ENCODE measurements at regions not wholly inside any gene's neighbourhood (a gene's known extent, or its start where the extent isn't known, plus 50 kb on each side); places are given as distances from the start of the nearest gene placed in this dataset.

DNA sequence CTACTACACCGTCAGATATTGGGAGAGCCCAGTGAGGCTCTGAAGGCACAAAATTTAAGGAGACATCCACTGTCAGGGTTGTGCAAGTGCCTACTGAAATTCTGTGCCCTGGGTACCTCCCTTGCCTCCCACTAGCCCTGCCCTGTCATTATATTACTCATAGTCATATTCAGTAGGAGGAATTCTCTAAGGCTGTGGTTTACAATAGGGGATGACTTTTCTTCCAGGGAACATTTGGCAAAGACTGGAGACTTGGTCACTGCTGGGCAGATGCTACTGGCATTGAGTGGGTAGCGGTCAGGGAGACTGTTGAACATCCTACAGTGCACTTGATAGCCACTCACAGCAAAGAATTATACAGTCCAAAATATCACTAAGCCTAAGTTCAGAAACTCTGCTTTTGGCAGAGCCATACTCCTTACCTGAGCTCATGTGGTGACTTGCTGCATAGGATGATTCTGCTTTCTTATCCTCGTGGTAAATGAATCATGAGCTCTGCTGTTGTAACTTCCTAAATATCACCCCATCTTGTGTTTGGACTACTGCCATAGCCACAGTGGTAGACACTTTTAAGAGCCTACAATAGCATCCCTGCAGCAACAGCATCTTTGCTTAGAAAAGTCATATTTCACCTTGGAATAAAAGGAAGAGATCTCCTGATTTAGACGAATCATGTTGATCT, 563.4 kb upstream of the PLXNA2 start:
- DNase-seq, result no peak

- no peak for DNase-seq
Measured at GRCh38 chr1:208808301-208808700, 564.1 kb upstream of the PLXNA2 start.

GRCh38 chr1:208809876-208810275, 565.7 kb upstream of the PLXNA2 start:
- DNase-seq, result no peak

DNA sequence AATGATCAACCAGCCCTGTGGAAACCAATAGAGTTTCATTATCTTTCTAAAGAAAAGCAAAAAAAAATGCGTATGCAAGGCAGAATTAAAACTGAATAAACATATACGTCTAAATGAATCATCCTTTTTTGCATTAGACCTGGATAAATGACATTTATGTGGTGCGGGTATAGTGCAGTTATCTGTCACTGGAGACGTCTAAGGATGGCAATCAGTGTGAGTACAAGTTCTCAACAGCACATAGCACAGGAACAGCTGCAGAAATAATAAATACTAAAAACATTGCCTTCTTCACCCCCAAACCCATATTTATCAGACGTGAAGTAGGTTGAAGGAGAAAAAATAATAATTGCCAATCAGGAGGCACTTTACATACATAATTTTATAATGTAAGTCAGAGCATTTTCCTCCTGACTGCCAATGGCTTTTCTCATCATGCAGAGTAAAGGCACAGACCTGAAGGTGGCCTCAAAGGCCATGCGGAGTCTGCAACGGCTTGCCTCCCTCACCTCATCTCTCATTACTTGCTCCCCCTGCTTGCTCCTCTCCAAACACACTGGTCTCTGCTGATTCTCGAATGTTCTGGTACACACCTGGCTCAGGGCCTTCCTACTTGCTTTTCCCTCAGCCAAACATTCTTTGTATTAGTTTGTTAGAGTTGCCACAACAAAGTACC, 574.7 kb upstream of the PLXNA2 start:
- no peak for DNase-seq

GRCh38 chr1:208820580-208821212, 576.5 kb upstream of the PLXNA2 start:
- DNase-seq, result no peak

- no peak for DNase-seq
Measured at GRCh38 chr1:208821939-208822338, 577.8 kb upstream of the PLXNA2 start.

GRCh38 chr1:208825300-208825699, 581.1 kb upstream of the PLXNA2 start:
- no peak for DNase-seq

- no peak for DNase-seq
Measured at GRCh38 chr1:208829595-208829994, 585.4 kb upstream of the PLXNA2 start.

DNA sequence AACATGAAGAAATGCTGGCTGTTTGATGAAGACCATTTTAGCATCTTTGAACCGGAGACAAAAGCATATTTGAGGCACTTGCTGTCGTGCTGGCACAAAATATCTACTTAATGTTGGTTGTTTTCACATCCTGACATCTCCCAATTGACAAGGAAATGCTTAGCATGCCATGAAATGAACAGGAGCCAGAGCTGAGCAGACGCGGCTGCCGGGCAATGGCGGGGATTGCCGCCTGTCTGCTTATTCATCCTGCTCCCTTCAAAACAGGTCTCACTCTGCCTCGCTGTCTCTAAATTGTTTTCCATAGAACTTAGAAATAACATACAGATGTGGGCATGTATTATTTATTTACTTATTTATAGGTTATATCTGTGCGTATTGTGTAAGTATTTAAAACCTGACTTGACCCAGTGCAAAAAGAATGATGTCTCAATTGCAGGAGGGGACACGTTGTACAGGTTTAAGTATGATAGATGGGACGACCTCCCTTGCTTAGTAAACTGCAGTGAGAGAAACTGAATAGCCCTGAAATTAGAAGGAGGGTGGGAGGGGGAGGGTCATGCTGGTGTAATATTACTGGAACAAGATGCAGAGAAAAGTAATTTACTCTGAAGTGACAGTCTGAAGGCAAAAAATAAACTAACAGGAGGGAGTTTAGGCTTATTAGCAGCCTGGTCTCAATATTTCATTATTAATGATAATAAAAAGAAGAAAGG, 590.4 kb upstream of the PLXNA2 start:
- DNase-seq, result peak; percentile 65

GRCh38 chr1:208835097-208835463, 590.9 kb upstream of the PLXNA2 start:
- no peak for DNase-seq

DNA sequence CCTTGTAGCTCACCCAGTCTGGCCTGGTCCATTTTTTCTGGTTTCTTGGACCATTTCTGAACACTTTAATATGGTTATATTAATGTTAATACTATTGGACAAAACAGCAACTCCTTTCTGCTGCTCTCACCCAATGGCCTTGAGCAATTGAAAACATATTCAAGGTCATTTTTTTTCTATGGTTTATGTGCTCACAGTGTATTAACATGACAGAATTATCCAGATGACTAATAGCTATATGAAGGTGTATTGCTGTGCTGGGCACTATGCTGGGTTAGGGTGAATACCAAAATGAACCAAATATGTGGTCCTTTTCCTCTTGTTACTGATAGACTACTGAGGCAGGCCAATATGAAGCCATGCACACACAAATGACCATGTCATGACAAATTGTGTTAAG, 591.6 kb upstream of the PLXNA2 start:
- DNase-seq, result no peak

- DNase-seq, result no peak
Measured at GRCh38 chr1:208837242-208837641, 593.1 kb upstream of the PLXNA2 start.

- no peak for DNase-seq
Measured at GRCh38 chr1:208841436-208841835, 597.3 kb upstream of the PLXNA2 start.

- no peak for DNase-seq
Measured at GRCh38 chr1:208842451-208842850, 598.3 kb upstream of the PLXNA2 start.

DNA sequence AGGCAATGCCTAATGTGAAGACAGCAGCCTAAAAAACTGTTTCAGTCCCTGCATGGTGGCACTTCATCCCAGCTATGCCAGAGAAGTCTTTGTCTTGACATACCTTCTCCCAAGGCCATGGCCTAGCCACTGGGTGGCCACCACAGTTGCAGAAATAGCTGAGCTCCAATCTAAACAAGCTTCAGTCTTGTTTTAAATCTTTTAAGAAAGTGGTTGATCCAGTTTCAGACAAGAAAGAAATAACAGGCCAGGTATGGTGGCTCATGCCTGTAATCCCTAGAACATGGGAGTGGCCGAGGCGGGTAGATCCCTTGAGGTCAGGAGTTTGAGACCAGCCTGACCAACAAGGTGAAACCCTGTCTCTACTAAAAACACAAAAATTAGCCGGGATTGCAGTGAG, 600.0 kb upstream of the PLXNA2 start:
- no peak for DNase-seq

- DNase-seq, result no peak
Measured at GRCh38 chr1:208848854-208849253, 604.7 kb upstream of the PLXNA2 start.

DNA sequence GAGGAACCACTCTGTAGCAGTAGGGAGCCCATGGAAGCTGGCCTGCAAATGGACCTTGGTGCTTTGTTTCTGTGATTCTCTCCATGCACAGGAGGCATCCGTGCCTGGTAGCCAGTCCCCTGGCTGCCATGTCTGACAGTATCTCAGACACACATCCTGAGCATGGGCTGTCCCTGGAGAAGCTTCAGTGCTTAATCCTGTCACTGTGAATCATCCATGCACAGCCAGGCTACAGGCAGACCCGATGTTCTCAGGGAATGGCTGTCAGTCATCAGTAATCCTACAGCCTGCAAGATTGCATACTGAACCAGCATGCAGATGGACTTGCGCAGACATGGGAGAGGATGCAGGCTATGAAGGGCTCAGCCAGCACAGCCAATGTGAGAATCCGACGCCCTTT, 606.3 kb upstream of the PLXNA2 start:
- no peak for DNase-seq

DNA sequence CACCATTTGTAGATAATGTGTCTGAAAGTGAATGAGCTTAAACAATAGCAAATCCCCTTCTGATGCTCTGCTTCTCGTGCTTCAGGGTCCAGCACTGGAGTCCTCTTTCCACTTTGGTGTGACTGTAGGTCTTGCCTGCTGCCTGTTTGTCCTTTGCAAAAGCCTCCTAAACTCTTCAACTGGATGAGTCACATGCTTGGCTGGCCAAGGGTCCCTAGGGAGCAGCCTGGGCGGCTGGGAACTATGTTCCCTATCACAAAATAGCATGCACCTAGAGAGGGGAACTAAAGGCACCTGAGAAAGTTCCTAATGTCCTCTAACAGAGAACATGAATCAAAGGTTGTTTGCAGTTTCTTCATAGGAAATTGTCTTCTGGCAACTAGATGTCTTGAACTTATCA, 607.2 kb upstream of the PLXNA2 start:
- no peak for DNase-seq

- DNase-seq, result no peak
Measured at GRCh38 chr1:208852911-208853310, 608.7 kb upstream of the PLXNA2 start.

- no peak for DNase-seq
Measured at GRCh38 chr1:208855403-208855802, 611.2 kb upstream of the PLXNA2 start.

GRCh38 chr1:208857465-208857864, 613.3 kb upstream of the PLXNA2 start:
- no peak for DNase-seq

DNA sequence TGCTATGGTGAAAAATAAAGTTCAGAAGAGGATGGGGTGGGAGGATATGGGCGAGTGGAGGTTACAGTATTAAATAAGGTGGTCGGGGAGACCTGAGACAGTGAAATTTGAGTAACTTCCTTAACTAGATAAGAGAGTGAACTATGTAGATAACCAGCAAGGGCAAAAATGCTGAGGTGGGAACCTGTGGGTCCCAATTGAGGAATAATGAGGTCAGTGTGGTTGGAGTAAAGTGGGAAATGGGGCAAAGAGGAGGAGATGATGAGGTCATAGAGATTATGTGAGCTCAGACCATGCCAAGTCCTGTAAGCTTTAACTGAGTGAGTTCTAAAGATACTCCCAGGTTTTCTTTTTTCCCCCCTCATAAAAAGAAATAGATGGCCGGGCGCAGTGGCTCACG, 614.6 kb upstream of the PLXNA2 start:
- no peak for DNase-seq

DNA sequence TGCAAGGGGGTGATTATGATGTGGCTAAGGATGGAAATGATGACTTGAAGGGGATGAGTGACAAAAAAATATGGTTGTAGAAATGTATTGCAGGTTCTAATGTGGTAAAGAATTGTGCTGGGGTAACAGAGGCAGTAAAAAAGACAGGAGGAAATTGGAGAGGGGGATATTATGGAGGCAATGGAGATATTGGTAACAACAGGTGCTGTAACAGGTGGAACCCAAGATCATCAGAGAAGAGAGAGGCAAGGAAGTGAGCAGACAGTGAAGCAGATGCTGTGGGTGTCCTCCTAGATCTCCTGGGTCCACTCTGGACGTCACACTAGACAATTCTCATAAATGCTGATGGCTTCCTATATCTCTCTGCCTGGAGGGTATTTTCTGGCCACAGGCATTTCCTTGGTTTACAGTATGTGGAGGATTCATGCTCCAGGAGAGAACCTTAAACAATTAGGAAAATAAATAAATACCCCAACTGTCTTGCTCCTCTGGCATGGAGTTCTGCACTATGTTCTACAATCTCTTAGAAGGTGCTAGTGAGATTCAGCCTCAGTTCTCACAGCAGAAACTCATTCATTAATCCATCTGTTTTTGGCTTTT, 620.3 kb upstream of the PLXNA2 start:
- DNase-seq, result no peak

Measured in islet precursor cell (in vitro differentiated cells).